MM.1S (cell line): ENCODE measurements at regions not wholly inside any gene's neighbourhood (a gene's known extent, or its start where the extent isn't known, plus 50 kb on each side); places are given as distances from the start of the nearest gene placed in this dataset.

Experiments used
- DNase-seq: peaks from one replicate; pipeline ENCODE4 v3.0.0-alpha.2; 2015
- H2AFZ ChIP-seq: fragments of 300-600 bp; sonication (generic); 2 replicates; pipeline ENCODE4 v1.6.0; 2016; ENCODE audit warnings: antibody characterized with exemption, low read length
- H3F3A ChIP-seq: fragments of 300-600 bp; sonication (generic); 2 replicates; pipeline ENCODE4 v1.6.1; 2016; ENCODE audit warnings: mild to moderate bottlenecking, antibody characterized with exemption, low read length, moderate library complexity, mixed read lengths; ENCODE audit not compliant: insufficient read depth
- H3K27ac ChIP-seq: fragments of 300-600 bp; sonication (generic); 2 replicates; pipeline ENCODE4 v1.5.1; 2016; ENCODE audit warnings: mild to moderate bottlenecking, low read length
- H3K27me3 ChIP-seq: fragments of 300-600 bp; sonication (generic); replicated peaks from 2 replicates; pipeline ENCODE4 v1.6.0; 2016; ENCODE audit warnings: low read length; ENCODE audit not compliant: insufficient read depth
- H3K36me3 ChIP-seq: fragments of 300-600 bp; sonication (generic); replicated peaks from 2 replicates; pipeline ENCODE4 v1.6.1; 2016; ENCODE audit warnings: mild to moderate bottlenecking, low read length, mixed read lengths; ENCODE audit not compliant: insufficient read depth
- H3K4me1 ChIP-seq: fragments of 300-600 bp; sonication (generic); 2 replicates; pipeline ENCODE4 v1.6.1; 2016; ENCODE audit warnings: low read length, mixed read lengths
- H3K4me2 ChIP-seq: fragments of 300-600 bp; sonication (generic); 2 replicates; pipeline ENCODE4 v1.6.0; 2016; ENCODE audit warnings: low read depth, low read length
- H3K4me3 ChIP-seq: fragments of 300-600 bp; sonication (generic); 2 replicates; pipeline ENCODE4 v1.5.1; 2016; ENCODE audit warnings: low read length, mixed read lengths
- H3K79me2 ChIP-seq: fragments of 300-600 bp; sonication (generic); 2 replicates; pipeline ENCODE4 v1.6.1; 2016; ENCODE audit warnings: mixed run types, low read length, mixed read lengths
- H3K9ac ChIP-seq: fragments of 300-600 bp; sonication (generic); 2 replicates; pipeline ENCODE4 v1.6.1; 2016; ENCODE audit warnings: low read length, mixed read lengths
- H3K9me2 ChIP-seq: fragments of 300-600 bp; sonication (generic); replicated peaks from 2 replicates; pipeline ENCODE4 v1.6.1; 2016; ENCODE audit warnings: mild to moderate bottlenecking, low read length, mixed read lengths; ENCODE audit not compliant: insufficient read depth
- H3K9me3 ChIP-seq: fragments of 300-600 bp; sonication (generic); replicated peaks from 2 replicates; pipeline ENCODE4 v1.6.1; 2016; ENCODE audit warnings: mild to moderate bottlenecking, low read length, mixed read lengths; ENCODE audit not compliant: insufficient read depth
- H4K20me1 ChIP-seq: fragments of 300-600 bp; sonication (generic); 2 replicates; pipeline ENCODE4 v1.6.1; 2016; ENCODE audit warnings: mild to moderate bottlenecking, low read length, moderate library complexity, mixed read lengths; ENCODE audit not compliant: insufficient read depth
- CTCF ChIP-seq: fragments of 300-600 bp; sonication (generic); IDR thresholded peaks from 2 replicates; pipeline ENCODE4 v1.5.1; 2016; ENCODE audit warnings: antibody characterized with exemption, low read length, mixed read lengths
- EZH2 ChIP-seq: fragments of 300-600 bp; sonication (generic); optimal IDR thresholded peaks from 2 replicates; pipeline ENCODE3; 2017; ENCODE audit warnings: low read depth, mild to moderate bottlenecking, antibody characterized with exemption, low read length, mixed read lengths
- EZH2phosphoT487 ChIP-seq: fragments of 300-600 bp; sonication (generic); IDR thresholded peaks from 2 replicates; pipeline ENCODE4 v1.6.1; 2018; ENCODE audit warnings: antibody characterized with exemption, low read length

DNA sequence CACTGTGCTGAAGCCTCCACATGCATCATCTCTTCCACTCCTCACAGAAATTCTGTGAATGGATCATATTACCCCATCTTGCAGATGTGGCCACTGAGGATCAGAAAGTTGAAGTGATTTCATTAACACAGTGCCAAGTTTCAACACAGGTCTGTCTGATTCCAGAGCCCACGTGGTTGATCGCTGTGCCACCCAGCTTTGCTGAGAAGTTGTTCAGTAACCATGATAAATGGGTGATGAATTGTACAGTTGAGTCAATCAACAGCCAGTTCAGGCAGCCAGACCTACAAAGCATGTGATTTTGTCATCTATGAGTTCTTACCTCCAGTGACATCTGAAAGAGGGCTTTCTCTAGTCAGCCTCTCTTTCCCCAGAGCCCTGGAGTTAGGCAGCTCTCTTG lies 61.8 kb upstream of the GRHL3 start:
- no peak overlapping the region for H3K4me3 ChIP-seq
- H3K27ac ChIP-seq, result no peak overlapping the region
- H3K9me2 ChIP-seq, result no peaks in the 10 kb centered on the region
- TF ChIP-seq EZH2phosphoT487, result no peak
- TF ChIP-seq EZH2, result no peak
- no peak for TF ChIP-seq CTCF
- H3K9me3 ChIP-seq, result no peaks in the 10 kb centered on the region
- H3K4me1 ChIP-seq, result peaks cover 14% of the 10 kb centered on the region
- H3K4me2 ChIP-seq, result no peak overlapping the region
- peaks cover 11% of the 10 kb centered on the region for H3K27me3 ChIP-seq
- no peak overlapping the region for H2AFZ ChIP-seq
- no peaks in the 10 kb centered on the region for H3K36me3 ChIP-seq
- DNase-seq, result no peak
- no peaks in the 10 kb centered on the region for H3K79me2 ChIP-seq
- no peak overlapping the region for H3K9ac ChIP-seq
- H4K20me1 ChIP-seq, result no peaks in the 10 kb centered on the region
- peaks cover 3% of the 10 kb centered on the region; the same call in 1 of the 2 replicates for H3F3A ChIP-seq

GRCh38 chr1:24256687-24257086 lies 62.5 kb upstream of the GRHL3 start:
- Histone ChIP-seq H2AFZ (no peak overlapping the region), H3K9me3 (no peaks in the 10 kb centered on the region), H3K79me2 (no peaks in the 10 kb centered on the region), H3F3A (peaks cover 3% of the 10 kb centered on the region; the same call in 1 of the 2 replicates), H3K36me3 (no peaks in the 10 kb centered on the region), H3K4me1 (peaks cover 14% of the 10 kb centered on the region), H3K4me3 (no peak overlapping the region), H3K4me2 (0 out of 2 replicates have a peak overlapping the region, but pooled peaks have one; percentile 0), H4K20me1 (no peaks in the 10 kb centered on the region), H3K27me3 (peaks cover 11% of the 10 kb centered on the region), H3K9me2 (no peaks in the 10 kb centered on the region), H3K9ac (no peak overlapping the region), H3K27ac (no peak overlapping the region)
- peak; percentile 54 for DNase-seq
- TF ChIP-seq CTCF, result no peak
- no peak for TF ChIP-seq EZH2

DNA sequence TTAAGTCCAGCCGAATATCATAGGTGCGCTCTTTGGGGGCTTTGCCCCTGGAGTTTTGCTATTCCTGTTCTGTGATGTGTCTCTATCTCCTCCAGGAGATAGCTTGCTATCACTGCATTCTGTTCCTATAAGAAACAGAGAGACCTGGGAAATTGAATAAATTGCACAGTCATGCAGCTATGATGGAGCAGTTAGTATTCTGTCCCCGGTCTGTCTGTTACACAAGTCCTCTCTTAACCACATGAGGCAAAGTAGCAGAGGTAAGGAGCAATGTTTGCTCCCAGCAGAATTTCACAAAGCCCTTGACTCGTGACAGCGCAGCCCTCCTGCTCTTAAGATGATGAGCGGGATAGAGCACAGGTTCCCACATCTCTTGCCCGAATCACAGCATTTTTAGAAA lies 63.9 kb upstream of the GRHL3 start:
- H2AFZ ChIP-seq, result no peak overlapping the region
- no peak for DNase-seq
- no peak overlapping the region for H3K27ac ChIP-seq
- H3K9ac ChIP-seq, result no peak overlapping the region
- H3F3A ChIP-seq, result peaks cover 3% of the 10 kb centered on the region; the same call in 1 of the 2 replicates
- no peak overlapping the region for H3K4me2 ChIP-seq
- H3K4me1 ChIP-seq, result peaks cover 14% of the 10 kb centered on the region
- TF ChIP-seq CTCF (no peak), EZH2 (no peak), EZH2phosphoT487 (no peak)
- no peaks in the 10 kb centered on the region for H3K36me3 ChIP-seq
- H4K20me1 ChIP-seq, result no peaks in the 10 kb centered on the region
- peaks cover 11% of the 10 kb centered on the region for H3K27me3 ChIP-seq
- H3K79me2 ChIP-seq, result no peaks in the 10 kb centered on the region
- H3K4me3 ChIP-seq, result no peak overlapping the region
- no peaks in the 10 kb centered on the region for H3K9me2 ChIP-seq
- no peaks in the 10 kb centered on the region for H3K9me3 ChIP-seq
